ENCODE measurements at regions not wholly inside any gene's neighbourhood (a gene's known extent, or its start where the extent isn't known, plus 50 kb on each side); places are given as distances from the start of the nearest gene placed in this dataset.
A peak's percentile ranks its signal among the peaks of the same experiment; 100 is the strongest.

DNA sequence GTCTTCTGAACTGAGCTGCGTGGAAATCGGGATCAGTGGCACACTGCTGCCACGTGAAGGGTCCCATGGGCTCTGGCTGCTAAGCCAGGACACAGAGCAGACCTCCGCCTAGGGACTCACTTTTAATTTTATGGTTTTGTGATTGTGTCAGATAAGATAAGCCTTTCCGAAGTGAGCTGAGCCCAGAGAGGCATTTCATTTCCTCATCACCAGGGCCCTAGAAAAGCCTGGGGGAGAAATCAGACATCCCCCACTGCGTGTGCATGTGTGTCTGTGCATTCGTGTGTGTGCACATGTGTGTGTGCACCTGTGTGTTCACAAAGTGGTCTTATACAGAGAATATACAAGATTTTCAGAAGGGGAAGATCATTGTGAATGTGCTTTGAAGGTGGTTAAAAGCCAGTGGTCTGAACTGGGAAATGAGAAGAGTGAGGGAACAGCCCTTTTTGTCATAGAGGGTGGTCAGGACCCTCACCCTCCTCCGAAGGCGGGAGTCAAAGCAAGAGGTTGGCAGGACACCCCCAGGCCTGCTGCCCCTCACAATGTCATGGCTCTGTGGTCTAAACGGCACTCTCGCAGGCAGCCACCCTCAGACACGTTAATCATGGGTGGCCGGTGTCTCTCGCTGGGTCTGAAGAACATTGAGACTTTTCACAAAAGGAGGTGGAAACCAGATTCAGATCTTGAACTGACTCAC, 176.1 kb upstream of the PFKP start (continued):
- TF ChIP-seq ZNF555 (tag by site-specific recombination; conservative IDR thresholded peaks at IDR 0.05) (no peak), ZFP3 (tag by site-specific recombination; IDR thresholded peaks at IDR 0.05; ENCODE audit: low read depth) (no peak), ZFP37 (tag by site-specific recombination; IDR thresholded peaks at IDR 0.05) (no peak), PBX3 (CRISPR knock-in tag; IDR thresholded peaks at IDR 0.05) (no peak), ZNF624 (tag by site-specific recombination; IDR thresholded peaks at IDR 0.05) (no peak), FEZF1 (tag by site-specific recombination; IDR thresholded peaks at IDR 0.05) (peak; percentile 66), ZNF530 (tag by site-specific recombination; IDR thresholded peaks at IDR 0.05; ENCODE audit: low read depth) (no peak), ZNF626 (tag by site-specific recombination; IDR thresholded peaks at IDR 0.05) (no peak), GLIS1 (tag by site-specific recombination; IDR thresholded peaks at IDR 0.05) (peak; percentile 65), ZNF174 (tag by site-specific recombination; IDR thresholded peaks at IDR 0.05) (no peak), ZNF112 (tag by site-specific recombination; IDR thresholded peaks at IDR 0.05) (no peak), ZNF645 (tag by site-specific recombination; IDR thresholded peaks at IDR 0.05) (no peak), AEBP2 (tag by site-specific recombination; IDR thresholded peaks at IDR 0.05; ENCODE audit: borderline replicate concordance) (no peak), TRIM28 (IDR thresholded peaks at IDR 0.05; ENCODE audit: borderline replicate concordance, low read length) (peak; percentile 66), ZNF768 (tag by site-specific recombination; IDR thresholded peaks at IDR 0.05) (no peak), ZNF19 (tag by site-specific recombination; IDR thresholded peaks at IDR 0.05; ENCODE audit: low read depth) (no peak), ZNF391 (tag by site-specific recombination; IDR thresholded peaks at IDR 0.05; ENCODE audit: borderline replicate concordance, low read depth) (no peak), ZNF292 (tag by site-specific recombination; IDR thresholded peaks at IDR 0.05; ENCODE audit: borderline replicate concordance, low read depth) (no peak), GLI4 (tag by site-specific recombination; IDR thresholded peaks at IDR 0.05) (no peak), ZNF354C (tag by site-specific recombination; IDR thresholded peaks at IDR 0.05; ENCODE audit: borderline replicate concordance, low read depth) (no peak), ZNF596 (tag by site-specific recombination; IDR thresholded peaks at IDR 0.05) (no peak), HIC1 (tag by site-specific recombination; IDR thresholded peaks at IDR 0.05) (no peak), HOXA7 (CRISPR knock-in tag; IDR thresholded peaks at IDR 0.05; ENCODE audit: borderline replicate concordance) (no peak), KLF7 (tag by site-specific recombination; IDR thresholded peaks at IDR 0.05; ENCODE audit: borderline replicate concordance) (no peak), ZNF341 (tag by site-specific recombination; IDR thresholded peaks at IDR 0.05; ENCODE audit: low read depth) (peak; percentile 34), ZBTB20 (tag by site-specific recombination; IDR thresholded peaks at IDR 0.05) (peak; percentile 52; the same call in 1 of the 2 replicates), ZNF785 (tag by site-specific recombination; IDR thresholded peaks at IDR 0.05) (no peak), ZNF560 (tag by site-specific recombination; IDR thresholded peaks at IDR 0.05; ENCODE audit: borderline replicate concordance) (no peak), ZNF266 (tag by site-specific recombination; IDR thresholded peaks at IDR 0.05; ENCODE audit: low read depth) (no peak), ZBTB48 (tag by site-specific recombination; IDR thresholded peaks at IDR 0.05) (no peak)
- TF ChIP-seq, protein P1, sequence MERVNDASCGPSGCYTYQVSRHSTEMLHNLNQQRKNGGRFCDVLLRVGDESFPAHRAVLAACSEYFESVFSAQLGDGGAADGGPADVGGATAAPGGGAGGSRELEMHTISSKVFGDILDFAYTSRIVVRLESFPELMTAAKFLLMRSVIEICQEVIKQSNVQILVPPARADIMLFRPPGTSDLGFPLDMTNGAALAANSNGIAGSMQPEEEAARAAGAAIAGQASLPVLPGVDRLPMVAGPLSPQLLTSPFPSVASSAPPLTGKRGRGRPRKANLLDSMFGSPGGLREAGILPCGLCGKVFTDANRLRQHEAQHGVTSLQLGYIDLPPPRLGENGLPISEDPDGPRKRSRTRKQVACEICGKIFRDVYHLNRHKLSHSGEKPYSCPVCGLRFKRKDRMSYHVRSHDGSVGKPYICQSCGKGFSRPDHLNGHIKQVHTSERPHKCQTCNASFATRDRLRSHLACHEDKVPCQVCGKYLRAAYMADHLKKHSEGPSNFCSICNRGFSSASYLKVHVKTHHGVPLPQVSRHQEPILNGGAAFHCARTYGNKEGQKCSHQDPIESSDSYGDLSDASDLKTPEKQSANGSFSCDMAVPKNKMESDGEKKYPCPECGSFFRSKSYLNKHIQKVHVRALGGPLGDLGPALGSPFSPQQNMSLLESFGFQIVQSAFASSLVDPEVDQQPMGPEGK (tag by site-specific recombination; IDR thresholded peaks at IDR 0.05), result no peak
- TF ChIP-seq, protein P2, sequence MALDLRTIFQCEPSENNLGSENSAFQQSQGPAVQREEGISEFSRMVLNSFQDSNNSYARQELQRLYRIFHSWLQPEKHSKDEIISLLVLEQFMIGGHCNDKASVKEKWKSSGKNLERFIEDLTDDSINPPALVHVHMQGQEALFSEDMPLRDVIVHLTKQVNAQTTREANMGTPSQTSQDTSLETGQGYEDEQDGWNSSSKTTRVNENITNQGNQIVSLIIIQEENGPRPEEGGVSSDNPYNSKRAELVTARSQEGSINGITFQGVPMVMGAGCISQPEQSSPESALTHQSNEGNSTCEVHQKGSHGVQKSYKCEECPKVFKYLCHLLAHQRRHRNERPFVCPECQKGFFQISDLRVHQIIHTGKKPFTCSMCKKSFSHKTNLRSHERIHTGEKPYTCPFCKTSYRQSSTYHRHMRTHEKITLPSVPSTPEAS (tag by site-specific recombination; IDR thresholded peaks at IDR 0.05), result peak; percentile 55; the same call in 1 of the 2 replicates
